ENCODE measurements at regions not wholly inside any gene's neighbourhood (a gene's known extent, or its start where the extent isn't known, plus 50 kb on each side); places are given as distances from the start of the nearest gene placed in this dataset.

GRCh38 chr12:11980115-11980514, 90.6 kb upstream of the BCL2L14 start:
- ATAC-seq: no peak

DNA sequence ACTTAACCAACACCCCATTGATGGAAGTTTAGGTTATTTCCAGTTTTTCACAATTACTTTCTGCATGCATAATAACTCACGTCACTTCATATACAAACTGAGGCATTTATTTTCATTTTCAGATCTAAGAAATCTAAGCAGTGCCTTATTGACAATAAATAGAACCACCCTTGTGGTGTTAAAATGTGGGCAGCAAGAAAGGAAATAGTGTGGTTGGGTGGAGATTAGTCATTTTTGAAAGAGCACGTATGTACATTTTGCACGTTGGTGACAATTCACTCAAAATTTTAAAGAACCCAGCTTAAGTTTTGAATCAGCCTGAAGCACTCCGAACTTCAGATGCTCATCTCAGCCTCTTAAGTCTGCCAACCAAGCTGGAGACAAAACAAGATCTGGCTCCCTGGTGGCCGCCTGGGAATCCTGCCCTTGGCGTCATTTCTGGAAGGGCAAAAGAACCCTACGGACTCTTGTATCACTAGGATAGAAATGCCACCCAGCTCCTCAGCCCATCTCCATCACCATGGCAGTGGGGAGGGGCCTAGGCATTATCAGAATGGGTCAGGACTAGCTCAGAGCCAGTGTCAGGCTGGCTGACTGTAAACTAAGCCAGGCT, 89.5 kb upstream of the BCL2L14 start:
- ATAC-seq: peak; percentile 85 to 87

DNA sequence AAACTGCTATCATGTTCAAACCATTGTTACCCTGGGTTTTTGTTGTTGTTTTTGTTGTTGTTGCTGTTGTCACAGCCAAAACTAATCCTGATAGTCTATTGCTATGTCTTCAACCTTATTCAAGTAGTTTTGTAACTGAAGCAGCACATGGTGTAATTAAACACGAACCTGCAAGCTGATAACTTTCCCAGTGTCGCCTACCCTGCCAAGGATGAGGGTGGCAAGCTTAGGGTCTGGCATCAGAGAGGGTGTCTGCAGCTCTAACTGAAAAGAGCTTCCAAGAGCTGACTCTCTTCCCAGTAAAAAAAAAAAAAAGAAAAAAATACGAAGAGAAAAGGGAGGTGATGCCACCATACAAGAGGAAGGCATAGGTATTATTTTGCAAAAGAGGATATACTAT, 86.3 kb upstream of the BCL2L14 start:
- ATAC-seq: no peak

DNA sequence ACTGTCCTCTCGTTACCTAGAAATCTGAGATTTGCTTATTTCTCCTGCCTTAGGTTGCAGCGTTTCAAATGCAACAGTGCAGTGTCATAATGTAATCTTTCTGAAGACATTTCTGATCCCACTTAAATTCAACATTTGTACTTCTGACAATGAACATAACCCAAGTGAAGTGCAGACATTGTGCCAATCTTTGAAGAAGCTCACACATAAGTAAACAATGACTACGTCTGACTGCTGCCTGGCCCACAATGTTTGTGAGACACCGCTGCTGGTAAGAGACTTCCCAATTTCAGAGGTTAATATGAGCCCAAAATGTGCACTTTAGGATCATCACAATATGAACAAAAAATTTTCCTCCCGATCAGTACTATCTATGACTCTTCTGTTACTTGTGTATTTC, 84.6 kb upstream of the BCL2L14 start:
- no peak for ATAC-seq

- no peak for ATAC-seq
These were observed 82.8 kb upstream of the BCL2L14 start for GRCh38 chr12:11987901-11988300.

DNA sequence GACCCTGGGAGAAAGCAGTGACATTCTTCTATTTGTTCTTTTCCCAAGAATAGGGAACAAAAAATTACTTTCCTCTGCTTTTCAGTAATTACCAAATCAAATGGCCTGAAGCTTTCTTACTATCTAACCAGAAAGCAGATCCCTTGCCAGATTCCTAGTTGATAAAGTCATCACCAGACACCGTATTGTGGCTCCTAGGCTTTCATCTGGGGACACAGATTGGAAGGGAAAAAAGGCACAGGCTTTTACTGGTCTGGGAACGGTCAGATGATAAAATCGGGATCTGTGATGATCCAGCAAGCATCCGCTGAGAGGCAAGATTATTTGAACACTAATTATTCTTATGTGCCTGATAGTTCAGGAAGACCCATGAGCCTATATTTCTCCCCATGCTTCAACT, 79.1 kb upstream of the BCL2L14 start:
- ATAC-seq: no peak

- no peak for ATAC-seq
These were observed 78.2 kb upstream of the BCL2L14 start for GRCh38 chr12:11992515-11992914.

DNA sequence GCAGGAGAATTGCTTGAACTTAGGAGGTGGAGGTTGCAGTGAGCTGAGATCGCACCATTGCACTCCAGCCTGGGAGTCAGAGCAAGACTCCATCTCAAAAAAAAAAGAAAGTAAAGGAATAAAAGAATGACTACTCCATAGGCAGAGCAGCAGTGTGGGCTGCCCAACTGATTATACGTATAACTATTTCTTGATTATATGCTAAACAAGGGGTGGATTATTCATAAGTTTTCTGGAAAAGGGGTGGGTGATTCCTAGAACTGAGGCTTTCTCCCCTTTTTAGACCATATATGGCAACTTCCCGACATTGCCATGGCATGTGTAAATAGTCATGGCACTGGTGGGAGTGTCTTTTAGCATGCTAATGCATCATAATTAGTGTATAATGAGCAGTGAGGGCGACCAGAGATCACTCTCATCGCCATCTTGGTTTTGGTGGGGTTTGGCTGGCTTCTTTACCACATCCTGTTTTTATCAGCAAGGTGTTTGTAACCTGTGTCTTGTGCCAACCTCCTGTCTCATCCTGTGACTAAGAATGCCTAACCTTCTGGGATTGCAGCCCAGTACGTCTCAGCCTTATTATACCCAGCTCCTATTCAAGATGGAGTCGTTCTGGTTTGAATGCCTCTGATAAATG, 72.3 kb upstream of the BCL2L14 start:
- peak; percentile 73 to 74 for ATAC-seq

DNA sequence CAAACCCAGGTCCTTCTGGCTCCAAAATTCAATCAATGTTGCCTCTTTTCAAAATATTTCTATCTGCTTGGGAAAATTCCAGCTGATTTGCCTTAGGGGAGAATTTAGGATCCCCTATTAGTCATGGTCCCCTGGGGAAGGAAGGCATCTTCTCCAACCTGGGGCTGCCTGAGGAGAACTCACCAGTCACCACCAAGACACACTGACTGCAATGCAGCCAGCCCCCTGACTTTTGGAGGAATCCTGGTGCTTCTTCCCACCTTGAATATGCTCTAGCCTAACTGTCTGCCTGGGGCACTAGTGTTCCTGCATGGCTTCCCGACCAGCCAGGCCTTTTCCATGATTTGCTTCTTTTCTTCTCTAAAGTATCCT, 71.8 kb upstream of the BCL2L14 start:
- ATAC-seq: no peak

DNA sequence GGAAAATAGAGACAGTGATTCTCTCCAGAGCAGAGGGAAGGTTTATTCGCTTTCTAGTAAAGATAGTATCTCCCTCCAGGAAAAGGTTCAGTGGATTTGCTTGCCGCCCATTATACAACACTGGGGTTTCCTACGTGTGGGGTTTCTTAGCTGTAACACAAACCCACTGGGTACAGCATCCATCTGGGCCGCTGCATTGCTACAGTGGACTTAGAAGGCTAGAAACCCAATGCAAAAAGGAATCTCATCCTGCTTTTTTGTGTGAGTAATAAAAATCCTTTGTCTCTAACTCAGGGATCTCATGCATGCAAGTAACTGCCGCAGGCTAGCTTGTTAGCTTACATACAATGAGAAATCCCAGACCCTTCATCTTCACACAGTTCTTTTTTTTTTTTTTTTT, 67.1 kb upstream of the BCL2L14 start:
- ATAC-seq: no peak

DNA sequence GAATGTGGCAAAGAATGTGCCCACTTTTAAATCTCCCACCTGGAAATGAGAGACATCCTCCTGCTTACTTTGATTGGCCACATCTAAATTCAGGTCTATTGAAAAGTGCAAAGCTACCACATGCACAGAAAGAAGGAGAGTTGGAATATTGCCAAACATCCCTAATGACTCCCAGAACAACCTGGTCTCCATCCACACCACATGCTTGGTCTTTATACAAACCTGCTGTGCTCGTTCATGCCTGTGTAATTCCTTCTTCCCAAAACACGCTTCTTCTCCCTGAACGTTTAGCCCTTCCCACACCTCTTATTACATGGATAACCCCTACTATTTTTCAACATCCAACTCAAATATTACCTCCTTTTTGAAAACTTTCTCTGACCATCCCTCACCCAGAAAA, 66.2 kb upstream of the BCL2L14 start:
- no peak for ATAC-seq

GRCh38 chr12:12007001-12007712, 63.6 kb upstream of the BCL2L14 start:
- peak; percentile 76 for ATAC-seq

- ATAC-seq: no peak
These were observed 63.0 kb upstream of the BCL2L14 start for GRCh38 chr12:12007713-12008231.

GRCh38 chr12:12008232-12008850, 62.4 kb upstream of the BCL2L14 start:
- no peak for ATAC-seq

GRCh38 chr12:12008931-12009611, 61.7 kb upstream of the BCL2L14 start:
- ATAC-seq: peak; percentile 36 to 55

DNA sequence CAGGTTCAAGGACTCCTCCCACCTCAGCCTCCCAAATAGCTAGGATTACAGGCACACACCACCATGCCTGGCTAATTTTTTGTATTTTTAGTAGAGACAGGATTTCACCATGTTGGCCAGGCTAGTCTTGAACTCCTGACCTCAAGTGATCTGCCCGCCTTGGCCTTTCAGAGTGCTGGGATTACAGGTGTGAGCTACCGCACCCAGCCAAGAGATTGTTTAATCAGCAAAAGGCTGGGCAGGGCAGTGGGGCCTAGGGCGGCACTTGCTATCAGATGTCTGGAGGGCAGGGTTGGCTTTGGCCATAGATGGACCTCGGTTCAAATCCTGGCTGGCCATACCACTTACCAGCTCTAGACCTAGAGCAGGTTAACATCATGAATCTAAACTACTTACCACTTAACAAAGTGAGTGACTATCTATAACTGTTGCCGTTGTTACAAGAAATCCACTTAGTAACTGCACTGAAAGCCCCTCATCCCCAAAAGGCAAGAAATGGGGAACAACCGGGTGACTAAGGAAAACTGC, 60.9 kb upstream of the BCL2L14 start:
- peak; percentile 24 to 30 for ATAC-seq

DNA sequence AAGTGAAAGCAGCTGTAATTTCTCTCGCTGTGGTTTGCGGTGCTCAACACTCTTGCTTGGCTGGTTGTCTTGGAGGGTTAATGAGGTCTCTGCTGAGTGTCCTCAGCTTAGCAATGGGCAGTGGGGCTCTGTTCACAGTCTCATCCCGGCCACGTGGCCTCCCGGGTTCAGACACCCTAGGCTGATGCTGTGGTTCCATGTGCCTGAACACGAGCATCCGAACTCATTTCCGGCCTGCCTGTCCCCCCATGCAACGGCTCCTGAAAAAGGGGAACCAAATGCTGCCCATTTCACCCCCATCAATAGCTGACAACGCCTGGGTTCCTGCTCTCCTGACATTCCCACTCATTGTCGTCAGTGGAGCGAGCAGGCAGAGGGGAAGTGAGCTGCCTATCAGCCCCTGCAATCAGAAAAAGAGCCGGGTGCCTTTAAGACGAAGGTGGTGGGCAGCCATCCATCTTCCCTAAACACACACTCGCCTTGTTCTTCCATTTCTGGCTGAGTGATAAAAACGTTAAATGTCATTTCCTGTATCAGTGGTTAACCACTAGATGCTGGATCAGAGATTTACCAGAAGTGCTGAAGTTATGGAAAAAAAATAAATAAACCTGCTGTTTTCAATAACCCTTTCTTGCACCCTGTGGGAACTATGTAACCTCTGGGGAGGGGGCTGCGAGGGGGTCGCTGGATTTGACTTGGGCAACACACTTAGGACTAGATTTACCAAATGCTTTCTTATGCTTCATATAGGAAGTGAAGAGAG, 60.3 kb upstream of the BCL2L14 start:
- peak; percentile 42 to 53 for ATAC-seq

DNA sequence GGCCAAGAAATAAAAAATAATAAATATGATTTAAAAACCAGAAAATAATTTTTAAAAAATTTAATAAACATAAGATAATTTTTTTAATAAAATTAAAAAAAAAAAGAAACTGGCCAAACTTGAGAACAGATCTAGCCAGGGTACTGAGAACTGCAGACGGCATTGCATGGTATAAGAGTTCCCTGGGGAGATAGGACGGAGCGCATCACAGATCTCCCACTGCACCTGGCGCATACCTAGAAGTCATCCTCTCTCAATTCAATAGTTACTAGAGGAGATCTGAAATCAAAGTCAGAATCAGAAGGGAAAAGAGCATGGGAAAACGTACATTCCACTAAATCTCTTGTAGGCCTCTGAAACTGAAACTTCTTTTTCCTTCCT, 58.9 kb upstream of the BCL2L14 start:
- no peak for ATAC-seq

DNA sequence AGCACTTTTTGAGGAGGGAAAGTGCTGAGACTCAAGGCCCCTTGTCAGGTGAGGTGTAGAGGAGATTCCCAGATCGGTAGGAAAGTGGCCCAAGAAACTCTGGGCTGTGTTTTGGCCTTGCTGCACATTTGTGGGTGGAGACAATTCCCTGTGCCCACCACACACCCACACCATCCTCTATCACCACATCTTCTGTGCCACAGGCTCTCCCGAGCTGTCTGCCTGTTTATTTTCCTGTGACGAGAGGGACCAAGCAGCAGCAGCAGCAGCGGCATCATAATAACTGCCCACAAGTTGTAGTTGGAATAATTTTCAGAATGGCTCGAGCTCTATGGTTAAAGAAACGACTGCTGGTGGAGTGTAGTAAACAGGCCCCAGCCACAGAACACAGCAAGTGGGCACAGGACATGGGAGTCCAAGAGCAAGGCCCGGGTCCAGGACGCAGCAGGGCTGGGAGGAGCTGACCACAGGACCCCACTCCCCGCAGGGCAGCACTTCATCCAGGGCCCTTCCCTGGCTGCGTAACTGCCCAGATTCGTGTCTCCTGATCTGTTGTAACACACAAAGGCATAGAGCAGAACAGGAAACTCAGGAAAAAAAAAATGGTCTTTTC, 55.6 kb upstream of the BCL2L14 start:
- ATAC-seq: no peak

DNA sequence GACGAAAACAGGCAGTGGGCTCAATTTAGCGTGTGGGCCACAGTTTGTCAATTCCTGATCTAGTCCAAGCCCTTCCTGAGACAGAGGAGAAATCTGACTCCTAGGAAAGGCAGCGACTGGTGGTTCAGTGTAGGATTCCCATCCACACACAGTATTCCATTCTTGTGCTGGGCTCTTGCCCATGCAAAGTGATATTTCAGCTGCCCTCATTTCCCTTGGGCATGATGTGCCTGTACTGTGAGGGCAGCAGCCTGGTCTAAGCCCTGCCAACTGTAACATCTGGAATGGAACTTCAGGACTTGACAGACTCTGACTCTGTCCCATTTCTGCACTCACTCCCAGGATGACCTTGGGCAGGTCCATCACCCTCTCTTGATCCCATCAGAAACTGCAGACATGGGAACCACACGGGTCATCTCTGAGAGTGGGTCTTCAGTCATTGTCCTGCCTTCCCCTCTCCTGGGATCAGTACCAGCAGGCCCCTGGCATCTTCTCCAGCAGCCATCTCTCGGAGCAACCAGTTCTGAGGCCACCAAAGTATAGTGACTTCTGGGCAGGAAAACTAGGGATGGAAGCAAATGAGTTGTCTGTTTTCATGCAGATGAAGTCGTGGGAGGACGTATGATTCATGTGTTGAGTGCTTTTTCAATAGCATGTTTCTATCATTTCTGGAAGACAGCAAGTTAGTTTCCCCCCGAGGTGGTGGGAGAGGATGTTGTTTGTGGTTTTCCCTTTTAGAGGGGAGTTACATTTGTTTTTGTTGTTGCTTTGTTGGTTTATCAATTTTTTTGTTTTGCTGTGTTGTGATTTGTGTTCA, 54.2 kb upstream of the BCL2L14 start:
- ATAC-seq: peak; percentile 63 to 64
